ENCODE measurements at regions not wholly inside any gene's neighbourhood (a gene's known extent, or its start where the extent isn't known, plus 50 kb on each side); places are given as distances from the start of the nearest gene placed in this dataset.

DNA sequence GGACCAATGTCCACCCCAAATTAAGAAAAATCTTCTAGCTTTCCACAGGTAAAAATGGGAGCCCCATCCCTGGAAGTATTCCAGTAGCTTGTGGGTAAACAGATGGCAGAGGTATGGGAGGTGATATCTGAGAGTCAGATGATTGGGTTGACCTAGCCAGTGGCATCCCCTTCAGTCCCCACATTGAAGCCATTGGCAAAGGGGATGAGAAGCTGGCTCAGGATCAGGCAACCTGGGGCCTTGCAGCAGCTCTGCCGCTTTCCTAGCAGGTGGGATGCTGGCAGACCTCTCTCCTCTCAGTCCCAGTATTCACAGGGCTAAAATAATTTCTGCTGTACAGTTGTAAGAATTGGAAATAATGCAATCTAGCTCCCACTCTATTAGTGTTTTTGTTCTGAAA lies 108.9 kb upstream of the KCNG1 start:
- intact Hi-C loops (cut with micrococcal nuclease), result no loop called here
- Histone ChIP-seq H3K79me1 (ENCODE audit: low read depth in 1 of 2, low read length in 2 of 2) (0 out of 4 replicates have a peak, but pooled peaks cover 0 to 5% of the 10 kb centered on the region in 2 experiments), H3K27me3 (ENCODE audit: control insufficient read depth, insufficient read depth, low read length) (no peaks in the 10 kb centered on the region), H3K18ac (ENCODE audit: low read depth, low read length) (no peak overlapping the region), H3K9me1 (ENCODE audit: insufficient read depth, low read length) (peaks cover 14% of the 10 kb centered on the region), H3K56ac (ENCODE audit: extremely low read depth, insufficient read depth, low read length) (no peak overlapping the region), H3K4me3 (ENCODE audit: insufficient read depth, low read depth, low read length) (no peak overlapping the region), H2AK5ac (ENCODE audit: low read depth, low read length) (no peak overlapping the region), H2AFZ (replicated peaks; ENCODE audit: low read length, poor library complexity) (no peak overlapping the region), H3K4ac (ENCODE audit: low read depth, low read length) (no peak overlapping the region), H4K8ac (ENCODE audit: low read depth in 2 of 2, low read length in 2 of 2) (no peak overlapping the region), H2BK20ac (ENCODE audit: low read depth, low read length) (no peak overlapping the region), H2BK15ac (ENCODE audit: low read depth, low read length) (no peak overlapping the region), H2AK9ac (replicated peaks; ENCODE audit: low read depth, low read length, poor library complexity) (no peak overlapping the region), H3K27ac (ENCODE audit: insufficient read depth, low read length) (no peak overlapping the region), H4K5ac (ENCODE audit: low read depth, low read length) (no peak overlapping the region), H3K9ac (ENCODE audit: low read depth, low read length) (no peak overlapping the region), H2BK5ac (ENCODE audit: low read depth, low read length, poor library complexity, severe bottlenecking) (no peak overlapping the region), H3K9me3 (ENCODE audit: control insufficient read depth, insufficient read depth, low read length) (no peaks in the 10 kb centered on the region), H2BK120ac (ENCODE audit: low read depth, low read length) (no peak overlapping the region), H3K36me3 (ENCODE audit: control insufficient read depth, insufficient read depth, low read length) (no peaks in the 10 kb centered on the region), H3K23ac (ENCODE audit: low read depth, low read length) (no peak overlapping the region), H4K20me1 (ENCODE audit: insufficient read depth, low read length) (no peaks in the 10 kb centered on the region), H3K4me2 (ENCODE audit: low read depth, low read length) (no peak overlapping the region), H3K14ac (replicated peaks; ENCODE audit: low read depth, low read length) (no peak overlapping the region), H3K4me1 (ENCODE audit: control insufficient read depth, insufficient read depth, low read length) (peaks cover 11% of the 10 kb centered on the region), H4K91ac (ENCODE audit: insufficient read depth, low read depth, low read length) (no peak overlapping the region)
- in situ Hi-C loops (cut with MboI; ENCODE audit: low sequenced_read_pairs), result no loop called here
- no peak for ATAC-seq (ENCODE audit: low read depth)
- CTCF ChIA-PET, result no interaction called here
- no TSS peak for BruUV-seq (replicated peaks)
- WGBS, 2 experiments (ENCODE audit: extremely low coverage in 2 of 2, insufficient read length in 1 of 2), result no CpG with 5 or more reads among the region's 1 CpG
- TF ChIP-seq MXI1 (IDR thresholded peaks at IDR 0.05; ENCODE audit: borderline replicate concordance, low read depth, low read length), result no peak
- no peak for TF ChIP-seq CHD1 (IDR thresholded peaks at IDR 0.05; ENCODE audit: low read depth, low read length)
- TF ChIP-seq BHLHE40 (IDR thresholded peaks at IDR 0.05; ENCODE audit: low read depth, low read length), result no peak
- no peak for TF ChIP-seq SMC3 (IDR thresholded peaks at IDR 0.05; ENCODE audit: low read depth, low read length)
- no peak for TF ChIP-seq RAD21 (IDR thresholded peaks at IDR 0.05; ENCODE audit: low read length)
- TF ChIP-seq, protein P1, sequence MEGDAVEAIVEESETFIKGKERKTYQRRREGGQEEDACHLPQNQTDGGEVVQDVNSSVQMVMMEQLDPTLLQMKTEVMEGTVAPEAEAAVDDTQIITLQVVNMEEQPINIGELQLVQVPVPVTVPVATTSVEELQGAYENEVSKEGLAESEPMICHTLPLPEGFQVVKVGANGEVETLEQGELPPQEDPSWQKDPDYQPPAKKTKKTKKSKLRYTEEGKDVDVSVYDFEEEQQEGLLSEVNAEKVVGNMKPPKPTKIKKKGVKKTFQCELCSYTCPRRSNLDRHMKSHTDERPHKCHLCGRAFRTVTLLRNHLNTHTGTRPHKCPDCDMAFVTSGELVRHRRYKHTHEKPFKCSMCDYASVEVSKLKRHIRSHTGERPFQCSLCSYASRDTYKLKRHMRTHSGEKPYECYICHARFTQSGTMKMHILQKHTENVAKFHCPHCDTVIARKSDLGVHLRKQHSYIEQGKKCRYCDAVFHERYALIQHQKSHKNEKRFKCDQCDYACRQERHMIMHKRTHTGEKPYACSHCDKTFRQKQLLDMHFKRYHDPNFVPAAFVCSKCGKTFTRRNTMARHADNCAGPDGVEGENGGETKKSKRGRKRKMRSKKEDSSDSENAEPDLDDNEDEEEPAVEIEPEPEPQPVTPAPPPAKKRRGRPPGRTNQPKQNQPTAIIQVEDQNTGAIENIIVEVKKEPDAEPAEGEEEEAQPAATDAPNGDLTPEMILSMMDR (conservative IDR thresholded peaks at IDR 0.05; ENCODE audit: low read depth, low read length), result no peak
- no peak for DNase-seq
- POLR2A ChIA-PET (ENCODE audit: unreplicated experiment), result no interaction called here
- dilution Hi-C loops (cut with HindIII; ENCODE audit: low sequenced_read_pairs, unreplicated experiment), result no loop called here

Measured in IMR-90 (cell line).